Neural progenitor cell (in vitro differentiated cells): ENCODE measurements at regions not wholly inside any gene's neighbourhood (a gene's known extent, or its start where the extent isn't known, plus 50 kb on each side); places are given as distances from the start of the nearest gene placed in this dataset.

Experiments
- EZH2phosphoT487 ChIP-seq: fragments of 200-600 bp; sonication (generic); IDR thresholded peaks from 2 replicates; pipeline ENCODE4 v1.6.1; 2017; ENCODE audit warnings: antibody characterized with exemption
- TF ChIP-seq, protein P1 (sequence below): fragments of 200-600 bp; sonication (generic); IDR thresholded peaks from 2 replicates; pipeline ENCODE4 v1.5.1; 2017; ENCODE audit warnings: antibody characterized with exemption, mild to moderate bottlenecking

DNA sequence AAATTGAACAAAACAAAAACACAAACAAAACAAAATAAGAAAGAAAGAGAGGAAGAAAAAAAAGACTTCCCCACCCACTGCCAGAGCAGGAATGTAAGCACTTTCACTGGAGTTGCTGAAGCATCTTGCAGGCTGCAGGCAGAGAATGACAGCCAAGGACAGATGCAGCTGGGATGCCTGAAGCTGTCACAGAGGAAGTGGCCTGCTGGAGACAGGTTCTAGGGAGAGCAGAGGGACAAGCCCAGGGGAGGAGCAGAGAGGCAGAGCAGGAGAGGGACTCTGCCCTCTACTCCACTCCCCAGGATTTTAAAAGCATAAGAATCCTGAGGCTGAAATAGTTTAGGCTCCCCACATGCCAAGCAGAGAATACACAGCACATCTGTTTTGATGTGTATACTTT, 326.2 kb downstream of the TUSC7 start:
- TF ChIP-seq, protein P1, sequence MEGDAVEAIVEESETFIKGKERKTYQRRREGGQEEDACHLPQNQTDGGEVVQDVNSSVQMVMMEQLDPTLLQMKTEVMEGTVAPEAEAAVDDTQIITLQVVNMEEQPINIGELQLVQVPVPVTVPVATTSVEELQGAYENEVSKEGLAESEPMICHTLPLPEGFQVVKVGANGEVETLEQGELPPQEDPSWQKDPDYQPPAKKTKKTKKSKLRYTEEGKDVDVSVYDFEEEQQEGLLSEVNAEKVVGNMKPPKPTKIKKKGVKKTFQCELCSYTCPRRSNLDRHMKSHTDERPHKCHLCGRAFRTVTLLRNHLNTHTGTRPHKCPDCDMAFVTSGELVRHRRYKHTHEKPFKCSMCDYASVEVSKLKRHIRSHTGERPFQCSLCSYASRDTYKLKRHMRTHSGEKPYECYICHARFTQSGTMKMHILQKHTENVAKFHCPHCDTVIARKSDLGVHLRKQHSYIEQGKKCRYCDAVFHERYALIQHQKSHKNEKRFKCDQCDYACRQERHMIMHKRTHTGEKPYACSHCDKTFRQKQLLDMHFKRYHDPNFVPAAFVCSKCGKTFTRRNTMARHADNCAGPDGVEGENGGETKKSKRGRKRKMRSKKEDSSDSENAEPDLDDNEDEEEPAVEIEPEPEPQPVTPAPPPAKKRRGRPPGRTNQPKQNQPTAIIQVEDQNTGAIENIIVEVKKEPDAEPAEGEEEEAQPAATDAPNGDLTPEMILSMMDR, result no peak
- no peak for TF ChIP-seq EZH2phosphoT487
